GM23338 (cell line): ENCODE measurements at regions not wholly inside any gene's neighbourhood (a gene's known extent, or its start where the extent isn't known, plus 50 kb on each side); places are given as distances from the start of the nearest gene placed in this dataset.

Experiments used
- ATAC-seq: fragments of 200-7000 bp; cut with Tn5 transposase; 3 replicates; pipeline ENCODE4 v1.9.1; 2020
- DNase-seq: peaks from one replicate; pipeline ENCODE4 v3.0.0-alpha.2; 2015; ENCODE audit warnings: low spot score
- H2AFZ ChIP-seq: fragments of 200-600 bp; sonication (generic); 2 replicates; pipeline ENCODE4 v1.8.0; 2016; ENCODE audit warnings: antibody characterized with exemption, mild to moderate bottlenecking, moderate library complexity
- H3F3A ChIP-seq: fragments of 200-600 bp; sonication (generic); replicated peaks from 2 replicates; pipeline ENCODE4 v1.8.0; 2017; ENCODE audit warnings: antibody characterized with exemption, mixed run types, low read depth
- H3K27ac ChIP-seq: fragments of 200-600 bp; sonication (generic); 2 replicates; pipeline ENCODE4 v1.6.1; 2016; ENCODE audit warnings: low read depth
- H3K27me3 ChIP-seq: fragments of 200-600 bp; sonication (generic); 2 replicates; pipeline ENCODE4 v1.8.0; 2016; ENCODE audit warnings: mild to moderate bottlenecking, mixed run types, moderate library complexity; ENCODE audit not compliant: insufficient read depth
- H3K36me3 ChIP-seq: fragments of 200-600 bp; sonication (generic); 2 replicates; pipeline ENCODE4 v1.8.0; 2016; ENCODE audit warnings: mild to moderate bottlenecking; ENCODE audit not compliant: insufficient read depth
- H3K4me1 ChIP-seq: fragments of 200-600 bp; sonication (generic); 2 replicates; pipeline ENCODE4 v1.8.0; 2016; ENCODE audit warnings: mild to moderate bottlenecking, moderate library complexity; ENCODE audit not compliant: insufficient read depth
- H3K4me2 ChIP-seq: fragments of 200-600 bp; sonication (generic); 2 replicates; pipeline ENCODE4 v1.7.1; 2017; ENCODE audit warnings: mixed run types
- H3K4me3 ChIP-seq: fragments of 200-600 bp; sonication (generic); 2 replicates; pipeline ENCODE4 v1.6.1; 2016; ENCODE audit warnings: mixed run types
- H3K79me2 ChIP-seq: fragments of 200-600 bp; sonication (generic); replicated peaks from 2 replicates; pipeline ENCODE4 v1.8.0; 2017; ENCODE audit warnings: mild to moderate bottlenecking; ENCODE audit not compliant: insufficient read depth
- H3K9me2 ChIP-seq: fragments of 200-600 bp; sonication (generic); 2 replicates; pipeline ENCODE4 v1.8.0; 2017; ENCODE audit not compliant: insufficient read depth
- H4K20me1 ChIP-seq: fragments of 200-600 bp; sonication (generic); replicated peaks from 2 replicates; pipeline ENCODE4 v1.8.0; 2017; ENCODE audit warnings: mild to moderate bottlenecking; ENCODE audit not compliant: insufficient read depth
- H3K27ac Mint-ChIP-seq: 2 replicates; pipeline ENCODE4 v1.8.0; 2020; ENCODE audit warnings: inconsistent platforms, mild to moderate bottlenecking, moderate library complexity, mixed read lengths
- H3K27me3 Mint-ChIP-seq: 3 replicates; pipeline ENCODE4 v1.8.0; 2022; ENCODE audit warnings: low read depth, mild to moderate bottlenecking, moderate library complexity, mixed read lengths, inconsistent platforms; ENCODE audit not compliant: insufficient read depth, poor library complexity
- H3K36me3 Mint-ChIP-seq: 3 replicates; pipeline ENCODE4 v1.8.0; 2021; ENCODE audit warnings: low read depth, mild to moderate bottlenecking, inconsistent platforms, moderate library complexity, mixed read lengths
- H3K4me1 Mint-ChIP-seq: 3 replicates; pipeline ENCODE4 v1.8.0; 2020; ENCODE audit warnings: mild to moderate bottlenecking, inconsistent platforms, mixed read lengths
- H3K4me3 Mint-ChIP-seq: 3 replicates; pipeline ENCODE4 v1.8.0; 2021; ENCODE audit warnings: moderate library complexity, mild to moderate bottlenecking, inconsistent platforms, mixed read lengths
- H3K9me3 Mint-ChIP-seq: 3 replicates; pipeline ENCODE4 v1.8.0; 2020; ENCODE audit warnings: moderate library complexity, mild to moderate bottlenecking, inconsistent platforms, mixed read lengths
- CREB1 ChIP-seq: fragments of 250-450 bp; sonication (Bioruptor Pico); IDR thresholded peaks from 2 replicates; pipeline ENCODE4 v1.5.0; 2020; ENCODE audit warnings: low read depth, mild to moderate bottlenecking, moderate library complexity
- JUNB ChIP-seq: IDR thresholded peaks from one replicate; pipeline ENCODE4 v1.6.1; 2016; ENCODE audit warnings: antibody characterized with exemption; ENCODE audit not compliant: unreplicated experiment
- ZNF331 ChIP-seq: fragments of 250-450 bp; sonication (Bioruptor Pico); IDR thresholded peaks from 2 replicates; pipeline ENCODE4 v1.5.0; 2020; ENCODE audit warnings: low read depth, mild to moderate bottlenecking, moderate library complexity
- TF ChIP-seq, protein P1 (sequence below): IDR thresholded peaks from 2 replicates; pipeline ENCODE4 v1.6.1; 2016; ENCODE audit warnings: antibody characterized with exemption
- TF ChIP-seq, protein P2 (sequence below): fragments of 250-450 bp; sonication (Bioruptor Pico); IDR thresholded peaks from 2 replicates; pipeline ENCODE4 v1.5.0; 2020; ENCODE audit warnings: mild to moderate bottlenecking, moderate library complexity

DNA sequence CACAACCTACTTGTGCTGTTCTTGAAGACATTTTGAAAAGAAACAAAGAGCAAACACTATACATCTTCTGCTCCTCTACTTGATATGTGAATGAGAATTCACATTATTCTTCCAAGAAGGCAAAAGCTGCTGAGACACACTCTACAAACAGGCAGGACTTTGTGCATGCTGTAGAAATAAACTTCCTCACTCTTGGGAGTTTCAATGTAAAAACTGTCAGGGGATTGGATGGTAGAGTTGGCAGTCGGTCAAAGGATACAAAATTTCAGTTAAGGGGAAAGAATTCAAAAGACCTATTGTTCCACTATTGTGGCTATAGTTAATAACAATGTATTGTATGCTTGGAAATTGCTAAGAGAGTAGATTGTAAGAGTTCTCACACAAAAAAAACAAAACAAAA is 196.3 kb downstream of the MC4R start (continued):
- TF ChIP-seq, protein P1, sequence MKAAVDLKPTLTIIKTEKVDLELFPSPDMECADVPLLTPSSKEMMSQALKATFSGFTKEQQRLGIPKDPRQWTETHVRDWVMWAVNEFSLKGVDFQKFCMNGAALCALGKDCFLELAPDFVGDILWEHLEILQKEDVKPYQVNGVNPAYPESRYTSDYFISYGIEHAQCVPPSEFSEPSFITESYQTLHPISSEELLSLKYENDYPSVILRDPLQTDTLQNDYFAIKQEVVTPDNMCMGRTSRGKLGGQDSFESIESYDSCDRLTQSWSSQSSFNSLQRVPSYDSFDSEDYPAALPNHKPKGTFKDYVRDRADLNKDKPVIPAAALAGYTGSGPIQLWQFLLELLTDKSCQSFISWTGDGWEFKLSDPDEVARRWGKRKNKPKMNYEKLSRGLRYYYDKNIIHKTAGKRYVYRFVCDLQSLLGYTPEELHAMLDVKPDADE, result no peak

DNA sequence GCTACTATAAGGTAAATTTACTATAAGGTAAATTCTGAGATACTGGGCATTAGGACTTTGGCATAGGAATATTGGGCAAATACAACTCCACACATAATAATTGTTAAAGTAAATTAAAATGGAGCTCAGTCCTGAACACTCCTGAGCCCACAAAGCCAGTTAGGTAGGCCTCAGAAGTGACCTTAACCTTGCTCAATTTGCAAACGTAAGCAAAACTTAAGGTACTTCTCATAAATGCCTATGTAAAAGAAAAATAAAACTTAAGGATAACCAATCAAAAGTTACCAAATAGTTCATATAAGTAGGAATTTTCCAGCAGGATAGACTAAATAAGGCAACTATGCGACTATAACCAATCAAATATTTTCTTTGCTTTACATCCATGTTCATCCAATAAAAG is 197.7 kb downstream of the MC4R start:
- no peaks in the 10 kb centered on the region for H3F3A ChIP-seq
- no peaks in the 10 kb centered on the region for H3K36me3 ChIP-seq
- Mint-ChIP-seq H3K36me3 (no peaks in the 10 kb centered on the region), H3K4me3 (no peak overlapping the region), H3K9me3 (no peaks in the 10 kb centered on the region), H3K27me3 (no peaks in the 10 kb centered on the region), H3K27ac (no peak overlapping the region), H3K4me1 (no peaks in the 10 kb centered on the region)
- H3K4me3 ChIP-seq, result no peak overlapping the region
- TF ChIP-seq, protein P1, result no peak
- TF ChIP-seq, protein P2, sequence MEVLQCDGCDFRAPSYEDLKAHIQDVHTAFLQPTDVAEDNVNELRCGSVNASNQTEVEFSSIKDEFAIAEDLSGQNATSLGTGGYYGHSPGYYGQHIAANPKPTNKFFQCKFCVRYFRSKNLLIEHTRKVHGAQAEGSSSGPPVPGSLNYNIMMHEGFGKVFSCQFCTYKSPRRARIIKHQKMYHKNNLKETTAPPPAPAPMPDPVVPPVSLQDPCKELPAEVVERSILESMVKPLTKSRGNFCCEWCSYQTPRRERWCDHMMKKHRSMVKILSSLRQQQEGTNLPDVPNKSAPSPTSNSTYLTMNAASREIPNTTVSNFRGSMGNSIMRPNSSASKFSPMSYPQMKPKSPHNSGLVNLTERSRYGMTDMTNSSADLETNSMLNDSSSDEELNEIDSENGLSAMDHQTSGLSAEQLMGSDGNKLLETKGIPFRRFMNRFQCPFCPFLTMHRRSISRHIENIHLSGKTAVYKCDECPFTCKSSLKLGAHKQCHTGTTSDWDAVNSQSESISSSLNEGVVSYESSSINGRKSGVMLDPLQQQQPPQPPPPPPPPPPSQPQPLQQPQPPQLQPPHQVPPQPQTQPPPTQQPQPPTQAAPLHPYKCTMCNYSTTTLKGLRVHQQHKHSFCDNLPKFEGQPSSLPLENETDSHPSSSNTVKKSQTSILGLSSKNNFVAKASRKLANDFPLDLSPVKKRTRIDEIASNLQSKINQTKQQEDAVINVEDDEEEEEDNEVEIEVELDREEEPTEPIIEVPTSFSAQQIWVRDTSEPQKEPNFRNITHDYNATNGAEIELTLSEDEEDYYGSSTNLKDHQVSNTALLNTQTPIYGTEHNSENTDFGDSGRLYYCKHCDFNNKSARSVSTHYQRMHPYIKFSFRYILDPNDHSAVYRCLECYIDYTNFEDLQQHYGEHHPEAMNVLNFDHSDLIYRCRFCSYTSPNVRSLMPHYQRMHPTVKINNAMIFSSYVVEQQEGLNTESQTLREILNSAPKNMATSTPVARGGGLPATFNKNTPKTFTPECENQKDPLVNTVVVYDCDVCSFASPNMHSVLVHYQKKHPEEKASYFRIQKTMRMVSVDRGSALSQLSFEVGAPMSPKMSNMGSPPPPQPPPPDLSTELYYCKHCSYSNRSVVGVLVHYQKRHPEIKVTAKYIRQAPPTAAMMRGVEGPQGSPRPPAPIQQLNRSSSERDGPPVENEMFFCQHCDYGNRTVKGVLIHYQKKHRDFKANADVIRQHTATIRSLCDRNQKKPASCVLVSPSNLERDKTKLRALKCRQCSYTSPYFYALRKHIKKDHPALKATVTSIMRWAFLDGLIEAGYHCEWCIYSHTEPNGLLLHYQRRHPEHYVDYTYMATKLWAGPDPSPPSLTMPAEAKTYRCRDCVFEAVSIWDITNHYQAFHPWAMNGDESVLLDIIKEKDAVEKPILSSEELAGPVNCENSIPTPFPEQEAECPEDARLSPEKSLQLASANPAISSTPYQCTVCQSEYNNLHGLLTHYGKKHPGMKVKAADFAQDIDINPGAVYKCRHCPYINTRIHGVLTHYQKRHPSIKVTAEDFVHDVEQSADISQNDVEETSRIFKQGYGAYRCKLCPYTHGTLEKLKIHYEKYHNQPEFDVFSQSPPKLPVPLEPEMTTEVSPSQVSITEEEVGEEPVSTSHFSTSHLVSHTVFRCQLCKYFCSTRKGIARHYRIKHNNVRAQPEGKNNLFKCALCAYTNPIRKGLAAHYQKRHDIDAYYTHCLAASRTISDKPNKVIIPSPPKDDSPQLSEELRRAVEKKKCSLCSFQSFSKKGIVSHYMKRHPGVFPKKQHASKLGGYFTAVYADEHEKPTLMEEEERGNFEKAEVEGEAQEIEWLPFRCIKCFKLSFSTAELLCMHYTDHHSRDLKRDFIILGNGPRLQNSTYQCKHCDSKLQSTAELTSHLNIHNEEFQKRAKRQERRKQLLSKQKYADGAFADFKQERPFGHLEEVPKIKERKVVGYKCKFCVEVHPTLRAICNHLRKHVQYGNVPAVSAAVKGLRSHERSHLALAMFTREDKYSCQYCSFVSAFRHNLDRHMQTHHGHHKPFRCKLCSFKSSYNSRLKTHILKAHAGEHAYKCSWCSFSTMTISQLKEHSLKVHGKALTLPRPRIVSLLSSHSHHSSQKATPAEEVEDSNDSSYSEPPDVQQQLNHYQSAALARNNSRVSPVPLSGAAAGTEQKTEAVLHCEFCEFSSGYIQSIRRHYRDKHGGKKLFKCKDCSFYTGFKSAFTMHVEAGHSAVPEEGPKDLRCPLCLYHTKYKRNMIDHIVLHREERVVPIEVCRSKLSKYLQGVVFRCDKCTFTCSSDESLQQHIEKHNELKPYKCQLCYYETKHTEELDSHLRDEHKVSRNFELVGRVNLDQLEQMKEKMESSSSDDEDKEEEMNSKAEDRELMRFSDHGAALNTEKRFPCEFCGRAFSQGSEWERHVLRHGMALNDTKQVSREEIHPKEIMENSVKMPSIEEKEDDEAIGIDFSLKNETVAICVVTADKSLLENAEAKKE (CRISPR knock-in tag), result no peak
- no peak for TF ChIP-seq ZNF331 (CRISPR knock-in tag)
- no peak for TF ChIP-seq JUNB
- no peak for TF ChIP-seq CREB1 (CRISPR knock-in tag)
- no peak overlapping the region for H2AFZ ChIP-seq
- DNase-seq (no peak), ATAC-seq (no peak)
- no peaks in the 10 kb centered on the region for H4K20me1 ChIP-seq
- H3K27ac ChIP-seq, result no peak overlapping the region
- H3K4me2 ChIP-seq, result no peak overlapping the region
- no peaks in the 10 kb centered on the region for H3K79me2 ChIP-seq
- no peaks in the 10 kb centered on the region for H3K27me3 ChIP-seq
- no peaks in the 10 kb centered on the region for H3K4me1 ChIP-seq
- no peaks in the 10 kb centered on the region for H3K9me2 ChIP-seq
